ENCODE measurements at regions not wholly inside any gene's neighbourhood (a gene's known extent, or its start where the extent isn't known, plus 50 kb on each side); places are given as distances from the start of the nearest gene placed in this dataset.
"Not testable (repeated sequence)": the region's sequence is repeated elsewhere in the genome, so short reads cannot be mapped to it uniquely, and the experiment has no call there.

- no peak for DNase-seq (ENCODE audit: low read depth in 1 of 2, low spot score in 1 of 2)
- H3K27me3 ChIP-seq = no peaks in the 10 kb centered on the region
- H3K9me3 ChIP-seq (ENCODE audit: low read depth) = no peaks in the 10 kb centered on the region
- no peaks in the 10 kb centered on the region for H3K36me3 ChIP-seq
- H3K4me3 ChIP-seq = no peak overlapping the region
- no peaks in the 10 kb centered on the region for H3K4me1 ChIP-seq (ENCODE audit: low read depth)
- no peak overlapping the region for H3K27ac ChIP-seq
- no peak for TF ChIP-seq CTCF (IDR thresholded peaks at IDR 0.05; ENCODE audit: low read depth, low read length)
Observed at GRCh38 chr20:55316753-55317152, 688.6 kb downstream of the CBLN4 start.

GRCh38 chr20:55310844-55311243 lies 694.5 kb downstream of the CBLN4 start:
- H3K36me3 ChIP-seq; H3K27me3 ChIP-seq; H3K27ac ChIP-seq; H3K4me3 ChIP-seq; DNase-seq (ENCODE audit: low read depth in 1 of 2, low spot score in 1 of 2); H3K4me1 ChIP-seq (ENCODE audit: low read depth); H3K9me3 ChIP-seq (ENCODE audit: low read depth): not testable (repeated sequence)

- Histone ChIP-seq H3K4me3 (no peak overlapping the region), H3K36me3 (no peaks in the 10 kb centered on the region), H3K4me1 (ENCODE audit: low read depth) (no peaks in the 10 kb centered on the region), H3K27me3 (no peaks in the 10 kb centered on the region), H3K27ac (no peak overlapping the region), H3K9me3 (ENCODE audit: low read depth) (no peaks in the 10 kb centered on the region)
- no peak for DNase-seq (ENCODE audit: low read depth in 1 of 2, low spot score in 1 of 2)
- no peak for TF ChIP-seq CTCF (IDR thresholded peaks at IDR 0.05; ENCODE audit: low read depth, low read length)
Observed at GRCh38 chr20:55291261-55291660, 714.1 kb downstream of the CBLN4 start.

- H3K4me3 ChIP-seq = no peak overlapping the region
- no peak for DNase-seq (ENCODE audit: low read depth in 1 of 2, low spot score in 1 of 2)
- no peaks in the 10 kb centered on the region for H3K4me1 ChIP-seq (ENCODE audit: low read depth)
- no peak for TF ChIP-seq CTCF (IDR thresholded peaks at IDR 0.05; ENCODE audit: low read depth, low read length)
- no peaks in the 10 kb centered on the region for H3K36me3 ChIP-seq
- no peaks in the 10 kb centered on the region for H3K27me3 ChIP-seq
- no peaks in the 10 kb centered on the region for H3K9me3 ChIP-seq (ENCODE audit: low read depth)
- no peak overlapping the region for H3K27ac ChIP-seq
Observed at GRCh38 chr20:55283889-55284288, 721.4 kb downstream of the CBLN4 start.

GRCh38 chr20:55273149-55273548 lies 732.2 kb downstream of the CBLN4 start:
- Histone ChIP-seq H3K9me3 (ENCODE audit: low read depth) (no peaks in the 10 kb centered on the region), H3K4me1 (ENCODE audit: low read depth) (no peaks in the 10 kb centered on the region), H3K4me3 (no peak overlapping the region), H3K27ac (no peak overlapping the region), H3K27me3 (no peaks in the 10 kb centered on the region), H3K36me3 (no peaks in the 10 kb centered on the region)
- no peak for DNase-seq (ENCODE audit: low read depth in 1 of 2, low spot score in 1 of 2)
- no peak for TF ChIP-seq CTCF (IDR thresholded peaks at IDR 0.05; ENCODE audit: low read depth, low read length)

- no peak for TF ChIP-seq CTCF (IDR thresholded peaks at IDR 0.05; ENCODE audit: low read depth, low read length)
- Histone ChIP-seq H3K9me3 (ENCODE audit: low read depth) (no peaks in the 10 kb centered on the region), H3K4me3 (no peak overlapping the region), H3K4me1 (ENCODE audit: low read depth) (no peaks in the 10 kb centered on the region), H3K27me3 (no peaks in the 10 kb centered on the region), H3K27ac (no peak overlapping the region), H3K36me3 (no peaks in the 10 kb centered on the region)
- no peak for DNase-seq (ENCODE audit: low read depth in 1 of 2, low spot score in 1 of 2)
Observed at GRCh38 chr20:55271371-55271770, 733.9 kb downstream of the CBLN4 start.
